IMR-90 (cell line): ENCODE measurements at regions not wholly inside any gene's neighbourhood (a gene's known extent, or its start where the extent isn't known, plus 50 kb on each side); places are given as distances from the start of the nearest gene placed in this dataset.

ENCODE experiments used
- ATAC-seq: fragments of 200-7000 bp; cut with Tn5 transposase; 2 replicates; pipeline ENCODE4 v1.9.1; 2020; ENCODE audit warnings: low read depth, mild to moderate bottlenecking, moderate library complexity
- BruUV-seq: library from RNA; stranded (reverse); fragments of 400-500 nt; replicated peaks from 2 replicates; lab custom pipeline; 2021; lab: Mats Ljungman, UMichigan
- CTCF ChIA-PET: fragments of 300-600 bp; formaldehyde crosslinking; extraction: SDS; loops from one replicate; lab custom pipeline; 2021; ENCODE audit warnings: antibody characterized with exemption; lab: Yijun Ruan, JAX
- POLR2A ChIA-PET: fragments of 300-600 bp; sonication (Branson Sonifier 250); formaldehyde crosslinking; loops from one replicate; lab custom pipeline; 2022; ENCODE audit warnings: antibody characterized with exemption; ENCODE audit not compliant: unreplicated experiment; lab: Charles Lee
- DNase-seq: peaks from one replicate; pipeline ENCODE4 v3.0.0; 2013
- H2AFZ ChIP-seq: replicated peaks from 2 replicates; pipeline ENCODE3; 2013; ENCODE audit warnings: low read length, mild to moderate bottlenecking; ENCODE audit not compliant: poor library complexity
- H2AK5ac ChIP-seq: 2 replicates; pipeline ENCODE4 v1.6.1; 2013; ENCODE audit warnings: low read depth, low read length, inconsistent platforms
- H2AK9ac ChIP-seq: replicated peaks from 2 replicates; pipeline ENCODE3; 2013; ENCODE audit warnings: mild to moderate bottlenecking, low read depth, low read length, moderate library complexity; ENCODE audit not compliant: poor library complexity
- H2BK120ac ChIP-seq: 2 replicates; pipeline ENCODE4 v1.6.1; 2013; ENCODE audit warnings: low read depth, low read length, inconsistent platforms
- H2BK15ac ChIP-seq: 3 replicates; pipeline ENCODE4 v1.6.1; 2013; ENCODE audit warnings: low read depth, low read length, inconsistent platforms
- H2BK20ac ChIP-seq: 2 replicates; pipeline ENCODE4 v1.6.1; 2013; ENCODE audit warnings: low read depth, mild to moderate bottlenecking, inconsistent platforms, low read length, moderate library complexity
- H2BK5ac ChIP-seq: 2 replicates; pipeline ENCODE4 v1.6.1; 2013; ENCODE audit warnings: mild to moderate bottlenecking, low read depth, low read length, inconsistent platforms; ENCODE audit not compliant: poor library complexity, severe bottlenecking
- H3K14ac ChIP-seq: replicated peaks from 2 replicates; pipeline ENCODE4 v1.6.1; 2013; ENCODE audit warnings: low read depth, low read length, inconsistent platforms
- H3K18ac ChIP-seq: 2 replicates; pipeline ENCODE4 v1.6.1; 2013; ENCODE audit warnings: low read depth, low read length, control low read depth
- H3K23ac ChIP-seq: 2 replicates; pipeline ENCODE4 v1.6.1; 2013; ENCODE audit warnings: low read depth, low read length, inconsistent platforms
- H3K27ac ChIP-seq: 2 replicates; pipeline ENCODE4 v1.5.1; 2013; ENCODE audit warnings: mild to moderate bottlenecking, control low read depth, low read length; ENCODE audit not compliant: insufficient read depth
- H3K27me3 ChIP-seq: 2 replicates; pipeline ENCODE4 v1.6.1; 2013; ENCODE audit warnings: low read length; ENCODE audit not compliant: control insufficient read depth, insufficient read depth
- H3K36me3 ChIP-seq: 2 replicates; pipeline ENCODE4 v1.6.1; 2013; ENCODE audit warnings: low read length, mixed read lengths; ENCODE audit not compliant: control insufficient read depth, insufficient read depth
- H3K4ac ChIP-seq: 2 replicates; pipeline ENCODE4 v1.6.1; 2013; ENCODE audit warnings: low read depth, low read length, inconsistent platforms
- H3K4me1 ChIP-seq: 2 replicates; pipeline ENCODE4 v1.6.1; 2013; ENCODE audit warnings: low read length, mixed read lengths; ENCODE audit not compliant: control insufficient read depth, insufficient read depth
- H3K4me2 ChIP-seq: 2 replicates; pipeline ENCODE4 v1.6.1; 2013; ENCODE audit warnings: low read depth, mild to moderate bottlenecking, control low read depth, low read length, moderate library complexity
- H3K4me3 ChIP-seq: 2 replicates; pipeline ENCODE4 v1.5.1; 2013; ENCODE audit warnings: low read depth, mild to moderate bottlenecking, control low read depth, low read length, moderate library complexity; ENCODE audit not compliant: insufficient read depth
- H3K56ac ChIP-seq: 2 replicates; pipeline ENCODE4 v1.6.1; 2013; ENCODE audit warnings: low read length, inconsistent platforms; ENCODE audit not compliant: insufficient read depth; ENCODE audit errors: extremely low read depth
- H3K79me1 ChIP-seq, 2 experiments: 2 replicates each; pipeline ENCODE4 v1.6.1; 2013; ENCODE audit warnings: low read length in 2 of 2, inconsistent platforms in 1 of 2, low read depth in 1 of 2
- H3K9ac ChIP-seq: 2 replicates; pipeline ENCODE4 v1.6.1; 2013; ENCODE audit warnings: low read depth, low read length, control low read depth
- H3K9me1 ChIP-seq: 2 replicates; pipeline ENCODE4 v1.6.1; 2013; ENCODE audit warnings: low read length, inconsistent platforms; ENCODE audit not compliant: insufficient read depth
- H3K9me3 ChIP-seq: 2 replicates; pipeline ENCODE4 v1.6.1; 2013; ENCODE audit warnings: low read length; ENCODE audit not compliant: control insufficient read depth, insufficient read depth
- H4K20me1 ChIP-seq: 2 replicates; pipeline ENCODE4 v1.6.1; 2013; ENCODE audit warnings: low read length, inconsistent platforms; ENCODE audit not compliant: insufficient read depth
- H4K5ac ChIP-seq: 2 replicates; pipeline ENCODE4 v1.6.1; 2013; ENCODE audit warnings: mild to moderate bottlenecking, low read depth, low read length, control low read depth
- H4K8ac ChIP-seq, 2 experiments: 2 replicates each; pipeline ENCODE4 v1.6.1; 2013; ENCODE audit warnings: low read depth in 2 of 2, low read length in 2 of 2, control low read depth in 1 of 2, inconsistent platforms in 1 of 2
- H4K91ac ChIP-seq: 2 replicates; pipeline ENCODE4 v1.6.1; 2013; ENCODE audit warnings: low read depth, low read length, inconsistent platforms; ENCODE audit not compliant: insufficient read depth
- CHD1 ChIP-seq: IDR thresholded peaks from 2 replicates; pipeline ENCODE4 v1.6.1; 2012; ENCODE audit warnings: low read depth, low read length, improper control_type of control experiment
- RAD21 ChIP-seq: IDR thresholded peaks from 2 replicates; pipeline ENCODE4 v1.6.1; 2012; ENCODE audit warnings: low read length, improper control_type of control experiment
- RCOR1 ChIP-seq: IDR thresholded peaks from 2 replicates; pipeline ENCODE4 v1.6.1; 2012; ENCODE audit warnings: mild to moderate bottlenecking, low read length, improper control_type of control experiment; ENCODE audit not compliant: insufficient replicate concordance
- WGBS, 2 experiments: methylation state at CpG; one replicate each; pipeline versions ENCODE4 v1.1.5 to v1.1.7; 2013; ENCODE audit warnings: missing lambda C conversion rate in 2 of 2; ENCODE audit not compliant: insufficient read length in 1 of 2; ENCODE audit errors: extremely low coverage in 2 of 2; 5-methylcytosine and 5-hydroxymethylcytosine counted together
- dilution Hi-C: fragments of 300-500 bp; cut with HindIII; formaldehyde crosslinking; loops from one replicate; pipeline ENCODE4 v1.14.3; 2018; ENCODE audit warnings: low sequenced_read_pairs; ENCODE audit not compliant: unreplicated experiment
- in situ Hi-C: fragments of 300-500 bp; cut with MboI; formaldehyde crosslinking; loops from 3 replicates; pipeline ENCODE4 v1.14.3; 2019; ENCODE audit warnings: low sequenced_read_pairs, inconsistent platforms, mixed read lengths
- intact Hi-C: fragments of 100-400 bp; cut with micrococcal nuclease; formaldehyde crosslinking; loops from 2 replicates; pipeline ENCODE4 v1.10.0; 2022

DNA sequence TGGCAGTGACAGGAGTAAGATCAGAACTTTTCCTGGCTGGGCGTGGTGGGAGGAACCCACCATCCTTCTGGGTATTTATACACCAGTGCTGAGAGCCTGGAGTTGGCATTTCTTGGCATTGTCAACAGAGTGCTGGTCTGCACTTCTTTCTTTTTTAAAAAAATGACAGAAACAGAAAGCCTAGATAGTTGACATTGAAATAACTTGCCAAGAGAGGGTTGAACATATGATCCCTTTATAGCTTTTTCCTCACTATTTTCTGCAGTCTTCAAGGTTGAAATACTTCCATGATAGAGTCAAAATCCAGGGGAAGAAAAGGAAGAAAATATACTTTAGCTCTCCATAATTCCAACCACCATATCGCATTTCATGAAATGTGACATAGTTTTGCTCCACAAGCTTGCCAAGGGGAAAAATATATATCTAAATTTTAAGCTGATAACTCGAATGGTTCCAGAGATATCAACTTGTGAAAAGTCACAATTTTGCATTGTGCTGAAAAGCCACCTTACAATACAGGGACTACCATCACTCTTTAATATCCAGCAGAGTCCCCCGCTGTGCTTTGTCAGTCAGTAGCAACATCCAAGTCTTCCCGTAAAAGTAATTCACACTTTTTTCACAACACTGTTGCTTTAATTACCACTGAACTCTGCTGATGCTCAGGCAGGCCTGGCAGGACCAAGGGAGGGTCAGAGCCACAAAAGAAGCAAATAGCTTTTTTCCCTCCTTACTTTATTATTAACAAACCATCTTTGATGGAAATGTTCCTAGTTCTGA, 764.9 kb upstream of the FANCL start:
- no peak overlapping the region for H3K18ac ChIP-seq
- H3K4ac ChIP-seq, result no peak overlapping the region
- no peak overlapping the region for H3K56ac ChIP-seq
- H3K4me1 ChIP-seq, result no peaks in the 10 kb centered on the region
- no peak overlapping the region for H3K23ac ChIP-seq
- intact Hi-C loops, result no loop called here
- no peak overlapping the region for H3K9ac ChIP-seq
- no peak for TF ChIP-seq CHD1
- TF ChIP-seq RCOR1, result no peak
- no peak for TF ChIP-seq RAD21
- BruUV-seq, result no TSS peak
- H2AK5ac ChIP-seq, result no peak overlapping the region
- H4K8ac ChIP-seq, result no peak overlapping the region
- ATAC-seq (no peak), DNase-seq (no peak)
- H3K9me3 ChIP-seq, result no peaks in the 10 kb centered on the region
- H3K27ac ChIP-seq, result no peak overlapping the region
- no peak overlapping the region for H2BK15ac ChIP-seq
- H4K20me1 ChIP-seq, result no peaks in the 10 kb centered on the region
- dilution Hi-C loops, result no loop called here
- H3K9me1 ChIP-seq, result no peaks in the 10 kb centered on the region
- CTCF ChIA-PET, result interaction anchor here (0.6 to 2.7 kb wide), 2 partner anchors 18 to 19 kb away, joined by 4 to 7 read pairs; no protein-coding TSS in a partner anchor
- no peak overlapping the region for H4K91ac ChIP-seq
- H3K14ac ChIP-seq, result no peak overlapping the region
- in situ Hi-C loops, result no loop called here
- H2BK120ac ChIP-seq, result no peak overlapping the region
- POLR2A ChIA-PET, result no interaction called here
- H2BK5ac ChIP-seq, result no peak overlapping the region
- H2BK20ac ChIP-seq, result no peak overlapping the region
- no peaks in the 10 kb centered on the region for H3K36me3 ChIP-seq
- no peak overlapping the region for H2AFZ ChIP-seq
- no peaks in the 10 kb centered on the region for H3K27me3 ChIP-seq
- WGBS, 2 experiments, result 80% methylated on average over 1 of the region's 5 CpGs; no CpG with 5 or more reads in 1 of the 2 experiments
- no peak overlapping the region for H2AK9ac ChIP-seq
- no peaks in the 10 kb centered on the region for H3K79me1 ChIP-seq
- no peak overlapping the region for H4K5ac ChIP-seq
- H3K4me2 ChIP-seq, result no peak overlapping the region
- no peak overlapping the region for H3K4me3 ChIP-seq
